ENCODE measurements at regions not wholly inside any gene's neighbourhood (a gene's known extent, or its start where the extent isn't known, plus 50 kb on each side); places are given as distances from the start of the nearest gene placed in this dataset.
A peak's percentile ranks its signal among the peaks of the same experiment; 100 is the strongest.

DNA sequence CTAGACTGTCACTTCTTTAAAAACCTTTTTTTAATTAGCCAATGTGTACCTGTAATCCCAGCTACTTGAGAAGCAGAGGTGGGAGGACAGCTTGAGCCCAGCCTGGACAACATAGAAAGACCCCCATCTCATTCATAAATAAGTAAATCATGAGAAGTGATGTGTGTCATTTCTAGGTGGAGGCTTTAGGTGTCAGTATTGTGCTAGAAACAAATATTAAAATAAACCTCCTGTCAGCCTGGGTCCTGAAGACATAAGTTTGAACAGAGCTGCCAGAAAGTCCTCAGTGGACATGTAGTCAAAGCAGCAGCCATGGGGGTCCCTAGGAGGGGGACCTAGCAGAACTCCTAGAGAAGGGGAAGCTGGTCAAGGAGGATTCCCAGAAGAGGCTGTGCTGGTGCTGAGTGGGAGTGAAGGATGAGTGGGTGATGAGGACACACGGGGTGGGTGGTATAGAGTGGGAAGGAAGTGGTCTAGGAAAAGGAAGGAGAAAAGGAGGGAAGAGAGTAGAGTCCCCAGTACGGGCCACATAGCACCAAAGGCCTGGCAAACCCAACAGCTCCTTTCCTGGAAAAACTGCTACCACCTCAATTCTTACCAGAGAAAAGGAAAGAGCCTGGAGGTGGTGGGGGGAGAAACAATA lies 316.6 kb upstream of the NCKAP5 start:
- Histone ChIP-seq H3K4me3 (no peak overlapping the region), H3K4me1 (no peaks in the 10 kb centered on the region), H3K27me3 (no peaks in the 10 kb centered on the region), H3K27ac (no peak overlapping the region), H3K36me3 (ENCODE audit: low read depth, missing control alignments) (no peaks in the 10 kb centered on the region), H3K9me3 (no peaks in the 10 kb centered on the region)
- WGBS, 2 donors: 70 to 78% methylated on average over 2 of the region's 2 CpGs
- intact Hi-C loops (cut with DNase I; ENCODE audit: low total_unique reads): loop anchor here (10.0 kb wide), 1 partner anchor 230 kb away; no protein-coding TSS in a partner anchor
- TF ChIP-seq, protein P1, sequence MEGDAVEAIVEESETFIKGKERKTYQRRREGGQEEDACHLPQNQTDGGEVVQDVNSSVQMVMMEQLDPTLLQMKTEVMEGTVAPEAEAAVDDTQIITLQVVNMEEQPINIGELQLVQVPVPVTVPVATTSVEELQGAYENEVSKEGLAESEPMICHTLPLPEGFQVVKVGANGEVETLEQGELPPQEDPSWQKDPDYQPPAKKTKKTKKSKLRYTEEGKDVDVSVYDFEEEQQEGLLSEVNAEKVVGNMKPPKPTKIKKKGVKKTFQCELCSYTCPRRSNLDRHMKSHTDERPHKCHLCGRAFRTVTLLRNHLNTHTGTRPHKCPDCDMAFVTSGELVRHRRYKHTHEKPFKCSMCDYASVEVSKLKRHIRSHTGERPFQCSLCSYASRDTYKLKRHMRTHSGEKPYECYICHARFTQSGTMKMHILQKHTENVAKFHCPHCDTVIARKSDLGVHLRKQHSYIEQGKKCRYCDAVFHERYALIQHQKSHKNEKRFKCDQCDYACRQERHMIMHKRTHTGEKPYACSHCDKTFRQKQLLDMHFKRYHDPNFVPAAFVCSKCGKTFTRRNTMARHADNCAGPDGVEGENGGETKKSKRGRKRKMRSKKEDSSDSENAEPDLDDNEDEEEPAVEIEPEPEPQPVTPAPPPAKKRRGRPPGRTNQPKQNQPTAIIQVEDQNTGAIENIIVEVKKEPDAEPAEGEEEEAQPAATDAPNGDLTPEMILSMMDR (IDR thresholded peaks at IDR 0.05): peak in 2 of 3 experiments; percentile 28 to 41
- no peak for TF ChIP-seq POLR2A (IDR thresholded peaks at IDR 0.05)
- no peak for DNase-seq

DNA sequence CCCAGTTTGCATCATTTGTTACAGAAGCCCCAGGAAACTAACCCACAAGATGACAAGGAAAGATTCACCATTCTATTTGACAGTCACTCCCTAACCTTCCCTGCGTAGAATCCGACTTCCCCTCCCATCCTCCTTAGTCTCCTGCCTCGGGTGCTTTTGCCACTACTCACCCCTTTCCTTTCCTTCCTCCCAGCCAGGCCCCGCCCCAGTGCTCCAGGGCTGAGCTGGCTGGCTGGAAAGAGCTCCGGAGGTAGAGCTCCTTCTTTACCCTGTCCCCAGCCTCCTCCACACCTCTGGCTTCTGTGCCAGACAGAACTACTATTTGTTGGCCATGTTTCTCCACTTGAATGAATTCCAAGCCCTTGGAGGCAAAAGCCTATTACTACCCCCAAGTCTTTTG lies 317.6 kb upstream of the NCKAP5 start:
- no peak for TF ChIP-seq POLR2A (IDR thresholded peaks at IDR 0.05)
- TF ChIP-seq, protein P1 (IDR thresholded peaks at IDR 0.05): no peak
- 54 to 72% methylated on average over 5 of the region's 5 CpGs for WGBS, 2 donors
- H3K27ac ChIP-seq: no peak overlapping the region

DNA sequence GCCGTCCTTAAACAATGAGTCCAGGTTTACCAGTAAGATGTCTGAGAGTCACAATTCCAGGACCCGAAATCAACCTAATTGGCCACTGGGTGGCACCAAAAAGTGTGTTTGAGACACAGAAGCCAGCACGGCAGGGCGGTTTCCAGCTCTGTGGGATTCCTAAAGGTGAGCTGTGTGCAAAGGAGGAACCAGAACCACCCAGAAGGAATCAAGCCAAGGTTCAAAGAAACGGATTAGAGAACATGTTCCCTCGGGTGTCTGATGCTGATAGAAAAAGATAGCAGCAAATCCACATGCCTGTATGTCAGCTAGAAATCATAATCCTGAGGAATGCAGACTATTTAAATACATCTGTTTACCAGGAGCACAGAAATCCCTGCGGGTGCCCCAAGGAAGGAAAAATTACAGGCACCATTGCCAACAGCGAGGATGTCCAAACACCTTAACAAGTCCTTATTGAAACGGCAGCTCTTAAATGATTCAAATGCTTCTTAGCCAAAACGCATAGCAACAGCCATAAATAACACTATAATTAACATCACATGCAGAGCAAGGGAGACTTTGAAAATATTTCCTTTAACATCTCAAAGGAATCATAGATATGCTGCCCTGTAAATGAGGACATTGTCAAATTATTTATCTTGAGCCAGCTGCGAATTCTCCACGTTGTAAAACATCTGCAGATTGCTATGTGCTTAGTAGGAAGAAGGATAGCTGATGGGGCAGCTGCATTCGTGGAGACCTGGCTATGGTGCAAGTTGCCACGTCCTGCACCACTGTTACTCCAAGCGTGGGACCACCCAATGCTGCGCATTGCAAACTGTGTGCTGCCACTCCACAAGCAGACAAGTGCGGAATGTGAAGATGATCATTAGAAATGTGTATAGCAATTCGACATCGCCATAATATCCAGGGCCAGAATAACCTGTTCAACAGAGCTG lies 318.7 kb upstream of the NCKAP5 start:
- Histone ChIP-seq H3K9me3 (no peaks in the 10 kb centered on the region), H3K27me3 (no peaks in the 10 kb centered on the region), H3K36me3 (ENCODE audit: low read depth, missing control alignments) (no peaks in the 10 kb centered on the region), H3K4me1 (no peaks in the 10 kb centered on the region), H3K27ac (no peak overlapping the region), H3K4me3 (no peak overlapping the region)
- intact Hi-C loops (cut with DNase I; ENCODE audit: low total_unique reads): loop anchor here (10.0 kb wide), 1 partner anchor 228 kb away; no protein-coding TSS in a partner anchor
- TF ChIP-seq, protein P1 (IDR thresholded peaks at IDR 0.05): peak; percentile 62 to 72 (median 69)
- no peak for TF ChIP-seq POLR2A (IDR thresholded peaks at IDR 0.05)
- WGBS, 2 donors: 51 to 52% methylated on average over 17 to 19 of the region's 19 CpGs
- DNase-seq: peak; percentile 91

More for the DNA sequence above, 317.6 kb upstream of the NCKAP5 start:
- Histone ChIP-seq H3K4me3 (no peak overlapping the region), H3K9me3 (no peaks in the 10 kb centered on the region), H3K36me3 (ENCODE audit: low read depth, missing control alignments) (no peaks in the 10 kb centered on the region), H3K27me3 (no peaks in the 10 kb centered on the region), H3K4me1 (no peaks in the 10 kb centered on the region)
- DNase-seq: no peak
- intact Hi-C loops (cut with DNase I; ENCODE audit: low total_unique reads): loop anchor here (10.0 kb wide), 1 partner anchor 229 kb away; no protein-coding TSS in a partner anchor

DNA sequence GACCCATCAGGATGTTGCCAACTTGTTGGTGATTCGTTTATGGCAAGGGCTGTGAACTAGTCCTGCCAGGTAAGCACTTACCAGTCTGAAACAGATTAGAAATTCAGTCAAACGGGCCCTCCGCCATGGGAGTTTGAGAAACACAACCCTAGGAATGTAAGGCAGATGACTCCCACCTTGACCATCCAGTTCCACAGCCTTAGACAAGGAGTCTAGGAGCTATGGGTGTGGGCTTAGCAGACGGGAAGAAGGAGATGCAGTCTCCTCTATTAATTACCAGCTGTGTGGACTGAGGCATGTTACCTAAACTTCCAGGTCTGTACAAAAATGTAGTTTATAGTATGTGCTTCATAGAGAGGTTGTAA lies 319.4 kb upstream of the NCKAP5 start:
- Histone ChIP-seq H3K4me1 (no peaks in the 10 kb centered on the region), H3K27me3 (no peaks in the 10 kb centered on the region), H3K36me3 (ENCODE audit: low read depth, missing control alignments) (no peaks in the 10 kb centered on the region), H3K27ac (no peak overlapping the region), H3K9me3 (no peaks in the 10 kb centered on the region), H3K4me3 (no peak overlapping the region)
- TF ChIP-seq POLR2A (IDR thresholded peaks at IDR 0.05): no peak
- TF ChIP-seq, protein P1 (IDR thresholded peaks at IDR 0.05): no peak
- intact Hi-C loops (cut with DNase I; ENCODE audit: low total_unique reads): loop anchor here (10.0 kb wide), 1 partner anchor 227 kb away; no protein-coding TSS in a partner anchor
- WGBS, 2 donors: 83 to 91% methylated on average over 4 of the region's 4 CpGs
- DNase-seq: no peak
